CD14-positive monocyte (primary cell): ENCODE measurements at regions not wholly inside any gene's neighbourhood (a gene's known extent, or its start where the extent isn't known, plus 50 kb on each side); places are given as distances from the start of the nearest gene placed in this dataset.

Source experiments
- DNase-seq, 3 donors: peaks; one replicate each; pipeline ENCODE4 v3.0.0-alpha.2; 2011 to 2022
- H2AFZ ChIP-seq: 2 replicates; pipeline ENCODE4 v1.6.0; 2012; ENCODE audit warnings: mild to moderate bottlenecking, low read depth, low read length, inconsistent platforms; ENCODE audit not compliant: insufficient read depth, poor library complexity, severe bottlenecking
- H3K27ac ChIP-seq, 2 donors: 1 replicate in 1 of 2; 2 replicates in 1 of 2; pipeline ENCODE4 v1.5.1; 2012 to 2013; ENCODE audit warnings: low read length in 2 of 2, control low read depth in 1 of 2, inconsistent platforms in 1 of 2, low read depth in 1 of 2, mild to moderate bottlenecking in 1 of 2
- H3K27me3 ChIP-seq, 2 donors: one replicate each; pipeline versions ENCODE4 v1.6.0 to v1.6.1; 2011 to 2013; ENCODE audit warnings: low read length in 2 of 2; ENCODE audit not compliant: control insufficient read depth in 2 of 2, insufficient read depth in 2 of 2
- H3K36me3 ChIP-seq, 2 donors: replicated peaks in 1 of 2; 1 replicate in 1 of 2; 2 replicates in 1 of 2; pipeline versions ENCODE4 v1.5.1 to v1.6.1; 2012 to 2013; ENCODE audit warnings: low read length in 2 of 2, control low read depth in 1 of 2, inconsistent platforms in 1 of 2, mild to moderate bottlenecking in 1 of 2; ENCODE audit not compliant: insufficient read depth in 2 of 2, control insufficient read depth in 1 of 2
- H3K4me1 ChIP-seq, 2 donors: 1 replicate in 1 of 2; 2 replicates in 1 of 2; pipeline versions ENCODE4 v1.5.1 to v1.6.1; 2012 to 2013; ENCODE audit warnings: low read length in 2 of 2, control low read depth in 1 of 2, inconsistent platforms in 1 of 2, mild to moderate bottlenecking in 1 of 2, moderate library complexity in 1 of 2; ENCODE audit not compliant: insufficient read depth in 2 of 2, control insufficient read depth in 1 of 2
- H3K4me2 ChIP-seq: replicated peaks from 2 replicates; pipeline ENCODE3; 2012; ENCODE audit warnings: low read length, moderate library complexity, mild to moderate bottlenecking; ENCODE audit not compliant: poor library complexity, severe bottlenecking; ENCODE audit errors: extremely low read depth
- H3K4me3 ChIP-seq, 3 experiments: fragments of 200-600 bp in 1 of 3; sonication (generic) in 1 of 3; replicated peaks in 1 of 3; 1 replicate in 2 of 3; 2 replicates in 1 of 3; pipeline ENCODE4 v1.5.1; 2011 to 2013; ENCODE audit warnings: low read length in 3 of 3, mild to moderate bottlenecking in 3 of 3, control low read depth in 2 of 3, low read depth in 2 of 3, inconsistent platforms in 1 of 3, moderate library complexity in 1 of 3
- H3K79me2 ChIP-seq: 2 replicates; pipeline ENCODE4 v1.6.0; 2012; ENCODE audit warnings: mild to moderate bottlenecking, control low read depth, inconsistent platforms, low read length, moderate library complexity; ENCODE audit not compliant: insufficient read depth
- H3K9ac ChIP-seq: 2 replicates; pipeline ENCODE4 v1.6.0; 2017; ENCODE audit warnings: low read length, mild to moderate bottlenecking; ENCODE audit not compliant: insufficient read depth, poor library complexity, severe bottlenecking
- H3K9me3 ChIP-seq, 2 donors: replicated peaks in 1 of 2; 1 replicate in 1 of 2; 2 replicates in 1 of 2; pipeline versions ENCODE4 v1.5.1 to v1.6.1; 2012 to 2013; ENCODE audit warnings: low read length in 2 of 2, control low read depth in 1 of 2; ENCODE audit not compliant: control insufficient read depth in 1 of 2, insufficient read depth in 1 of 2
- H4K20me1 ChIP-seq: 2 replicates; pipeline ENCODE4 v1.6.0; 2012; ENCODE audit warnings: mild to moderate bottlenecking, low read length, control low read depth, moderate library complexity; ENCODE audit not compliant: insufficient read depth
- H3K27ac Mint-ChIP-seq, 7 donors: one replicate each; pipeline ENCODE4 v1.8.0; 2020; ENCODE audit warnings: mild to moderate bottlenecking in 7 of 7, mixed read lengths in 7 of 7, moderate library complexity in 6 of 7, inconsistent platforms in 2 of 7
- H3K27me3 Mint-ChIP-seq, 3 donors: one replicate each; pipeline ENCODE4 v1.8.0; 2021 to 2022; ENCODE audit warnings: low read depth in 3 of 3, mild to moderate bottlenecking in 3 of 3, mixed read lengths in 3 of 3, moderate library complexity in 3 of 3, inconsistent platforms in 1 of 3
- H3K36me3 Mint-ChIP-seq, 2 donors: one replicate each; pipeline ENCODE4 v1.8.0; 2020; ENCODE audit warnings: mixed read lengths in 2 of 2, inconsistent platforms in 1 of 2, mild to moderate bottlenecking in 1 of 2
- H3K4me1 Mint-ChIP-seq: one replicate; pipeline ENCODE4 v1.8.0; 2020; ENCODE audit warnings: mild to moderate bottlenecking, mixed read lengths
- H3K4me3 Mint-ChIP-seq, 2 donors: one replicate each; pipeline ENCODE4 v1.8.0; 2020; ENCODE audit warnings: mild to moderate bottlenecking in 2 of 2, mixed read lengths in 2 of 2, moderate library complexity in 1 of 2
- H3K9me3 Mint-ChIP-seq, 7 donors: one replicate each; pipeline ENCODE4 v1.8.0; 2020 to 2022; ENCODE audit warnings: mixed read lengths in 7 of 7, mild to moderate bottlenecking in 6 of 7, moderate library complexity in 6 of 7, inconsistent platforms in 2 of 7
- CTCF ChIP-seq: fragments of 200-600 bp; IDR thresholded peaks from one replicate; pipeline ENCODE4 v1.8.0; 2022; ENCODE audit warnings: antibody characterized with exemption, mild to moderate bottlenecking
- WGBS: methylation state at CpG from one replicate; pipeline ENCODE4 v1.1.5; 2013; ENCODE audit warnings: missing lambda C conversion rate; ENCODE audit not compliant: insufficient coverage; 5-methylcytosine and 5-hydroxymethylcytosine counted together
- intact Hi-C, 2 donors: fragments of 100-400 bp; cut with micrococcal nuclease; formaldehyde crosslinking; loops; one replicate each; pipeline versions ENCODE4 v1.15.0 to v1.15.1; 2023

GRCh38 chr10:9069136-9069535 is 1014.6 kb downstream of the GATA3 start:
- no peaks in the 10 kb centered on the region for H3K27me3 ChIP-seq
- no peaks in the 10 kb centered on the region for H3K9me3 ChIP-seq
- H2AFZ ChIP-seq: no peak overlapping the region
- H3K4me1 ChIP-seq: no peaks in the 10 kb centered on the region
- H3K79me2 ChIP-seq: no peaks in the 10 kb centered on the region
- no peak for DNase-seq
- Mint-ChIP-seq H3K27ac (no peak overlapping the region), H3K4me1 (no peaks in the 10 kb centered on the region), H3K36me3 (no peaks in the 10 kb centered on the region), H3K9me3 (peaks cover 0 to 3% (median 0%) of the 10 kb centered on the region in 7 donors), H3K27me3 (peaks cover 0 to 2% (median 1%) of the 10 kb centered on the region in 3 donors), H3K4me3 (no peak overlapping the region)
- no peaks in the 10 kb centered on the region for H3K36me3 ChIP-seq
- no CpG with 5 or more reads among the region's 4 CpGs for WGBS
- H3K4me3 ChIP-seq: no peak overlapping the region
- TF ChIP-seq CTCF: no peak
- H3K27ac ChIP-seq: no peak overlapping the region
- H3K4me2 ChIP-seq: no peak overlapping the region
- H4K20me1 ChIP-seq: no peaks in the 10 kb centered on the region
- no peak overlapping the region for H3K9ac ChIP-seq
- intact Hi-C loops: no loop called here

- no peak overlapping the region for H3K9ac ChIP-seq
- H3K4me3 ChIP-seq: no peak overlapping the region
- no peaks in the 10 kb centered on the region for H3K79me2 ChIP-seq
- no CpG with 5 or more reads among the region's 1 CpG for WGBS
- H3K36me3 Mint-ChIP-seq: no peaks in the 10 kb centered on the region
- H3K27ac Mint-ChIP-seq: no peak overlapping the region
- no peaks in the 10 kb centered on the region for H3K27me3 ChIP-seq
- no peaks in the 10 kb centered on the region for H3K4me1 Mint-ChIP-seq
- peaks cover 0 to 3% (median 0%) of the 10 kb centered on the region in 7 donors for H3K9me3 Mint-ChIP-seq
- intact Hi-C loops: no loop called here
- H3K9me3 ChIP-seq: no peaks in the 10 kb centered on the region
- H4K20me1 ChIP-seq: no peaks in the 10 kb centered on the region
- H3K4me2 ChIP-seq: no peak overlapping the region
- H3K27ac ChIP-seq: no peak overlapping the region
- H3K36me3 ChIP-seq: no peaks in the 10 kb centered on the region
- no peaks in the 10 kb centered on the region for H3K4me1 ChIP-seq
- no peaks in the 10 kb centered on the region for H3K27me3 Mint-ChIP-seq
- no peak for TF ChIP-seq CTCF
- no peak overlapping the region for H2AFZ ChIP-seq
- DNase-seq: no peak
- no peak overlapping the region for H3K4me3 Mint-ChIP-seq
Measured at GRCh38 chr10:9075420-9075819, 1020.9 kb downstream of the GATA3 start.
